GM20000 (cell line): ENCODE measurements at regions not wholly inside any gene's neighbourhood (a gene's known extent, or its start where the extent isn't known, plus 50 kb on each side); places are given as distances from the start of the nearest gene placed in this dataset.

Experiments
- DNase-seq: peaks from one replicate; pipeline ENCODE4 v3.0.0; 2012; ENCODE audit warnings: low spot score
- TF ChIP-seq, protein P1 (sequence below): IDR thresholded peaks from 2 replicates; pipeline ENCODE4 v1.5.1; 2012; ENCODE audit warnings: mild to moderate bottlenecking, control low read depth; ENCODE audit errors: extremely low read depth, missing control alignments

DNA sequence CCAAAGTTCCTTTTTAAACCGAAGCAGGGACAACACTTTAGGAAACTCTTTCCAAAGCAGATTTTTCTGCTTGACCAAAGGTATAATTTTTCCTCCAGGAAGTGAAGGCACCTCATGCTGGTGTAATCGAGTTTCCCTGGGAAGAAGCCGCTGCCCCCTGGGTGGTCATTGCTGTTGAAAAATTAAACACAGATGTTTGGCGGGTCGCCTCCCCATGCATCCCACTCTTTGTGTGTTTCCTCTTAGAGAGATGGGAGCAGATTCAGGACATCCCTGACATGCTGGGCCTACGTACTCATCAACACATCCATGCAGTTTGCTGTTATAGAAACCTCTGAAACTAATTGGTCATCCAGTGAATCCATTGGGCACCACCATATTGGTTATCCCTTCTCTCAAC is 179.2 kb upstream of the HCCS start:
- no peak for DNase-seq
- TF ChIP-seq, protein P1, sequence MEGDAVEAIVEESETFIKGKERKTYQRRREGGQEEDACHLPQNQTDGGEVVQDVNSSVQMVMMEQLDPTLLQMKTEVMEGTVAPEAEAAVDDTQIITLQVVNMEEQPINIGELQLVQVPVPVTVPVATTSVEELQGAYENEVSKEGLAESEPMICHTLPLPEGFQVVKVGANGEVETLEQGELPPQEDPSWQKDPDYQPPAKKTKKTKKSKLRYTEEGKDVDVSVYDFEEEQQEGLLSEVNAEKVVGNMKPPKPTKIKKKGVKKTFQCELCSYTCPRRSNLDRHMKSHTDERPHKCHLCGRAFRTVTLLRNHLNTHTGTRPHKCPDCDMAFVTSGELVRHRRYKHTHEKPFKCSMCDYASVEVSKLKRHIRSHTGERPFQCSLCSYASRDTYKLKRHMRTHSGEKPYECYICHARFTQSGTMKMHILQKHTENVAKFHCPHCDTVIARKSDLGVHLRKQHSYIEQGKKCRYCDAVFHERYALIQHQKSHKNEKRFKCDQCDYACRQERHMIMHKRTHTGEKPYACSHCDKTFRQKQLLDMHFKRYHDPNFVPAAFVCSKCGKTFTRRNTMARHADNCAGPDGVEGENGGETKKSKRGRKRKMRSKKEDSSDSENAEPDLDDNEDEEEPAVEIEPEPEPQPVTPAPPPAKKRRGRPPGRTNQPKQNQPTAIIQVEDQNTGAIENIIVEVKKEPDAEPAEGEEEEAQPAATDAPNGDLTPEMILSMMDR, result no peak

DNA sequence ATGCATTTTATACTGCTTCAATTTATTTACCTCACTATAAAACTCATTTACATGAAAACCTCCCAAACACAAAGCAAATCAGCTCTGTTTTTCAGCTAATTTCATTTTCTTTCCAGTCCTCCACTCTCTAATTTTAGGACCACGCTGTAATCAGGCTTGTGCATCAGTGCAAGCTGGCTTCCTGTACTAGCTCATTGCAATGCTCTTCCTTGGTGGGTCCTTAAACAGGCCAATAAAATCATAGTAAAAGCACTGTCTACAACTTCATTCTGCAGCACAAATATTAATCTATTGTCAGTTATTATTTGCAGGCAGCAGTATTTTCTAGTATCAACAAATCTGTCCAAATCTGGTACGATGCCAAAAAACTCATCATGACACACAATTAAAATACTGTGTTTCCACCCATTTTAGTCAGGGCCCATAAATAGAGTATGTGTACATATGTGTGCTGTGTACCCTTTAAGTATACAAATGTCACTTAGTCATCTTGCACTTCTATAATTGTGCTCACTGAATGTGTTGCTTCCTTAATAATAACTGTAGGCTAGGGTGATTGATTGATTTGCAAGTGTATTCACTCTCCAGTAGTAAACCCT is 178.2 kb upstream of the HCCS start:
- DNase-seq, result no peak
- TF ChIP-seq, protein P1, result no peak

DNA sequence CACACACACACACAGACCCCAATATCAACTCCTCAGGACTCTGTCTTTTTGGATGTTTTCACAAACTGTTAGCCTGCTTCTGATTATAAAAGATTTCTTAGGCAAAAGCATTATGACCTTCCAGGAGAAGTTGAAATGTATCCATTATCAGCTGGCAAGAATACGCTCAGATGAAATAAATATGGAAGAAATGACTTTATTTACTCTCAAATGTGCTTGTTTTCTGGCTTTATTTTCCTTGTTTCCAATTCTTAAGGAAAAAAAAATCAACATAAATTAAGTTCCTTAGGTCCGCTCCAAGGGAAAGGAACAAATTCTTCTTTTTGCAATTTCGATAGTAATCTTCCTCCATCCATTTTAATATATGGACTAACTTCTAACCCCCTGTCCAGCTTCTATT is 175.6 kb upstream of the HCCS start:
- TF ChIP-seq, protein P1, result no peak
- no peak for DNase-seq

DNA sequence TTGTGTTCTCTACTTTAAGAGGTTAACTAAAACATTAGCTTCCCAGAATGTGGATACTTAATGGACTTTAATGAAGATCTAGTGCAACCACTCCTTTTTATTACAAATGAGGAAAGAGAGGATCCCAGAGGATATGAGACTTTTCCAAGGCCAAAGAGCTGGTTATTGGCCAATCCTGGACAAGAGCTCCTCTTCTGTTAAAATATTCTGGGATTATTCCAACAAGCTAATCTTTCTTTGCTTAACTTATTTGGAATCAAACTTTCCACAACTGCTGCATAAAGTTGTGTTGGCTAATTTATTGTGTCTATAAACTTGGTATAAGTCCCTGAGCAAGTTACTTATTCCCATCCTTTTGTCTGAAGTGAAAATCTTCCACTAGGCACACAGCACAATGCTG is 174.2 kb upstream of the HCCS start:
- DNase-seq, result no peak
- TF ChIP-seq, protein P1, result no peak

DNA sequence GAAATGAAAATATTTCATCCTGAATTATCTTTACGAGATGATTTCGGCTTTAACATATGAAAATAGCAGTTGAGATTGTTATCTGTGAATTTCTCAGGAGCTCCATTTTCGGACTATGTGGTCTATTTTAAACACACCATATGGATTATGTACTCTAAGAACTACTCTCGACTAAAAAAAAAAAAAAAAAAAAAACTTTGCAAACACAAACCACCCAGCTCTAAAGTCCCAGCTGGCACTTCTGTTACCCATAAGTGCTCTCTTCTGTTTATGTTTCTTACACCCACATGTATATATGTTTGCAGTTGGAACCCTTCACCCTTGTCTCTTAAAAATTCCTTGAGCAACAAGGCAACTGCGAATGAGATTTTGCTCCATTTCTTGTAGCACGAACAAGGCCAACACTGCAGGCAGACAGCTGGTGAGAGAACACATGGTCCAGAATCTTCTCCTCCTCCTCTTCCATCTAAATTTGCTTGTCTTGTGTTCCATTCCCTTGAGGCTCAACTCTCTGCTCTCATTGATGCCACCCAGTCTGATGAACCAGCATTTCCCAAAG is 172.7 kb upstream of the HCCS start:
- TF ChIP-seq, protein P1, result no peak
- no peak for DNase-seq

DNA sequence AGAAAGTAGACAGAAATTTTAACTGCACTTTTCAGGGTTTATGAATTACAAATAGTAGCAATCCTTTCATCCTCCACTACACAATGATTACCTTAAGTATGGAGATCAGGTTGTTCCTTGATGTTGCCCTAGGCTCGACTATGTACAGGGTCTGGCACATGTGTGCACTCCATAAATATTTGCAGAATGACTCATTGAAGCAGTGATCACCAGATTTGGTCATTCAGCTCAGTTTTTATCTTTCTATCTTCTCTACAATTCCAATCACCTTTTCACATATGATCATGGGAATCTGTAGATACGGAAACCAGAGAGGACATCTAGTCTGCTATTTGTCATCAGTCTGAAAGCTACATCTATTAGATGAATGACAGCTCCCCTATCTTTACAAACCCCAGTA is 171.7 kb upstream of the HCCS start:
- TF ChIP-seq, protein P1, result no peak
- DNase-seq, result no peak

DNA sequence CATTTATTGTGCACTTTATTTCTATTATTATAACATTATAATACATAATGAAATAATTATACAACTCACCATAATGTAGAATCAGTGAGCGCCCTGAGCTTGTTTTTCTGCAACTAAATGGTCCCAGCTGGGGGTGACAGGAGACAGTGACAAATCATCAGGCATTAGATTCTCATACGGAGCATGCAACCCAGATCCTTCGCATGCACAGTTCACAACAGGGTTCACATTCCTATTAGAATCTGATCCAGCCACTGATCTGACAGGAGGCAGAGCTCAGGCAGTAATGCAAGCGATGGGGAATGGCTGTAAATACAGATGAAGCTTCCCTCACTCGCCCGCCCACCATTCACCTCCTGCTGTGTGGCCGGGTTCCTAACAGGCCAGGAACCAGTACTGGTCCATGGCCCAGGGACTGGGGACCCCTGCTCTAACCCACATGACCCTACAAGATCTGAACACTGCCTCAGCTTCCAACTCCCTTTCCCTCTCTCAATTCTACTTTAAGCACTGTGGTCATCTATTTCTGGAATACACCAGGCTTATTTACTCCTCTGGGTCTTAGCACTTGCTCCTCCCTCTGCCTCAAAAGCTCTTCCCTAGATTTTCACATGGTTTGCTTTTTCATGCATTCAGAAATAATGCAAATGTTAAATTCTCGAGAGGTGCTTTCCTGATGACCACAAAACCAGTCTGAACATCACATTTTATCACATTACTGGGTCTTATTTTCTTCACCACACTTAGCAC is 166.8 kb upstream of the HCCS start:
- no peak for DNase-seq
- TF ChIP-seq, protein P1, result no peak
